Thymus (tissue), 11 donors: ENCODE measurements at regions not wholly inside any gene's neighbourhood (a gene's known extent, or its start where the extent isn't known, plus 50 kb on each side); places are given as distances from the start of the nearest gene placed in this dataset.

Source experiments
- DNase-seq, 9 donors: peaks; one replicate each; pipeline ENCODE4 v3.0.0-alpha.2; 2013; ENCODE audit warnings: low spot score in 9 of 9, low read depth in 6 of 9, missing footprints in 1 of 9
- H3K27ac ChIP-seq, 2 donors: one replicate each; pipeline ENCODE4 v1.5.1; 2013; ENCODE audit warnings: control low read depth in 1 of 2, low read depth in 1 of 2, low read length in 1 of 2, mild to moderate bottlenecking in 1 of 2, moderate library complexity in 1 of 2
- H3K27me3 ChIP-seq, 2 donors: one replicate each; pipeline ENCODE4 v1.5.1; 2013; ENCODE audit warnings: low read length in 1 of 2; ENCODE audit not compliant: control insufficient read depth in 2 of 2, insufficient read depth in 1 of 2
- H3K36me3 ChIP-seq, 2 donors: one replicate each; pipeline ENCODE4 v1.5.1; 2013; ENCODE audit warnings: low read length in 1 of 2, mild to moderate bottlenecking in 1 of 2, moderate library complexity in 1 of 2; ENCODE audit not compliant: control insufficient read depth in 2 of 2, insufficient read depth in 2 of 2
- H3K4me1 ChIP-seq, 2 donors: one replicate each; pipeline ENCODE4 v1.5.1; 2013; ENCODE audit warnings: low read length in 2 of 2; ENCODE audit not compliant: control insufficient read depth in 2 of 2, insufficient read depth in 2 of 2
- H3K4me3 ChIP-seq, 2 donors: one replicate each; pipeline ENCODE4 v1.5.1; 2013; ENCODE audit warnings: low read length in 2 of 2, control low read depth in 1 of 2, mild to moderate bottlenecking in 1 of 2
- H3K9me3 ChIP-seq, 2 donors: one replicate each; pipeline ENCODE4 v1.5.1; 2013; ENCODE audit warnings: low read length in 1 of 2, mild to moderate bottlenecking in 1 of 2; ENCODE audit not compliant: control insufficient read depth in 2 of 2, insufficient read depth in 1 of 2
- WGBS: extraction: QIAGEN DNeasy Blood & Tissue Kit; methylation state at CpG from one replicate; pipeline ENCODE4 v1.1.7; 2013; 5-methylcytosine and 5-hydroxymethylcytosine counted together
- donor health status: healthy.

GRCh38 chr5:38099205-38100168, 158.9 kb upstream of the EGFLAM start:
- H3K27me3 ChIP-seq = no peaks in the 10 kb centered on the region
- no peaks in the 10 kb centered on the region for H3K36me3 ChIP-seq
- no peak for DNase-seq
- no peak overlapping the region for H3K27ac ChIP-seq
- no peaks in the 10 kb centered on the region for H3K9me3 ChIP-seq
- H3K4me1 ChIP-seq = peaks cover 0 to 1% of the 10 kb centered on the region in 2 donors
- no peak overlapping the region for H3K4me3 ChIP-seq
- 94% methylated on average over 3 of the region's 3 CpGs for WGBS

DNA sequence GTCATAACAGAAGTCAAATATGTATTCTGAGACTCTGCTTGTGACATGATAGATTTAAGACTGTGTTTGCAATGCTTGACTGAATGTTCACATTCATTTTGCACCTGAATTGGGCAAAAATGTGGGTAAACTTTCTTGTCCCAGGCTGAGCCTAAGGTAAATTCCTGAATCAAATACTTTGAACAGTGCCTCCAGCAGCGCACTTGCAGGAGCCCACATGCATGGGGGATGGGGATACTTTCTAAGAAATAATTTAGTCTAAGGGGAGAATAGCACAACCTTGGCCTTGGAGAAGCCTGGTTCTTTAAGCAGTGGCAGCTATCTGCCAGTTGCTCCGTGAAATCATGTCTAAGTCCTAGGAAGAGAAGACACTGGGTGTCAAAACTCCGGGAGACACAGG, 163.5 kb upstream of the EGFLAM start:
- Histone ChIP-seq H3K27ac (no peak overlapping the region), H3K27me3 (no peaks in the 10 kb centered on the region), H3K9me3 (no peaks in the 10 kb centered on the region), H3K4me1 (no peaks in the 10 kb centered on the region), H3K36me3 (no peaks in the 10 kb centered on the region), H3K4me3 (no peak overlapping the region)
- DNase-seq = no peak
- WGBS = 91% methylated on average over 3 of the region's 3 CpGs

GRCh38 chr5:38093855-38094254, 164.5 kb upstream of the EGFLAM start:
- Histone ChIP-seq H3K4me1 (no peaks in the 10 kb centered on the region), H3K9me3 (no peaks in the 10 kb centered on the region), H3K27me3 (no peaks in the 10 kb centered on the region), H3K4me3 (no peak overlapping the region), H3K27ac (no peak overlapping the region), H3K36me3 (no peaks in the 10 kb centered on the region)
- 91% methylated on average over 4 of the region's 4 CpGs for WGBS
- no peak for DNase-seq

DNA sequence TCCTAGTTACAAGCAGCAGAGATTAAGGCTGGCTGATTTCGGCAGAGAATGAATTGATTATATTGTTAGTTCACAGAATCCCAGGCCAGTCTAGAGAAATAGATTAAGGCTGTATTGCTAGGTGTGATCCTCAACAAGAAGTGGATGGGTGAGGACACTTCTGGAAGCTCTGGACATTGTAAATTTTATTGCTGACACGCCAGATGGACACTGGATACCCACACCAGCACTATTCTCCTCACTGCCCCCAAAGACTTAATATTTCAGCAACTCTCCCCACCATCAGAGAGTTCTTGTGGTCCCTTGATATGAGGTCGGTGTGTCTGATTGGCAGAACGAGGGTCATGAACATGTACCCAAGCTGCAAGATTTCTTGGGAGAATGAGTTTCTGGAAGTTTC, 171.6 kb upstream of the EGFLAM start:
- H3K27me3 ChIP-seq = no peaks in the 10 kb centered on the region
- no peaks in the 10 kb centered on the region for H3K4me1 ChIP-seq
- H3K4me3 ChIP-seq = no peak overlapping the region
- H3K9me3 ChIP-seq = no peaks in the 10 kb centered on the region
- 93% methylated on average over 4 of the region's 4 CpGs for WGBS
- no peaks in the 10 kb centered on the region for H3K36me3 ChIP-seq
- no peak overlapping the region for H3K27ac ChIP-seq
- DNase-seq = no peak

DNA sequence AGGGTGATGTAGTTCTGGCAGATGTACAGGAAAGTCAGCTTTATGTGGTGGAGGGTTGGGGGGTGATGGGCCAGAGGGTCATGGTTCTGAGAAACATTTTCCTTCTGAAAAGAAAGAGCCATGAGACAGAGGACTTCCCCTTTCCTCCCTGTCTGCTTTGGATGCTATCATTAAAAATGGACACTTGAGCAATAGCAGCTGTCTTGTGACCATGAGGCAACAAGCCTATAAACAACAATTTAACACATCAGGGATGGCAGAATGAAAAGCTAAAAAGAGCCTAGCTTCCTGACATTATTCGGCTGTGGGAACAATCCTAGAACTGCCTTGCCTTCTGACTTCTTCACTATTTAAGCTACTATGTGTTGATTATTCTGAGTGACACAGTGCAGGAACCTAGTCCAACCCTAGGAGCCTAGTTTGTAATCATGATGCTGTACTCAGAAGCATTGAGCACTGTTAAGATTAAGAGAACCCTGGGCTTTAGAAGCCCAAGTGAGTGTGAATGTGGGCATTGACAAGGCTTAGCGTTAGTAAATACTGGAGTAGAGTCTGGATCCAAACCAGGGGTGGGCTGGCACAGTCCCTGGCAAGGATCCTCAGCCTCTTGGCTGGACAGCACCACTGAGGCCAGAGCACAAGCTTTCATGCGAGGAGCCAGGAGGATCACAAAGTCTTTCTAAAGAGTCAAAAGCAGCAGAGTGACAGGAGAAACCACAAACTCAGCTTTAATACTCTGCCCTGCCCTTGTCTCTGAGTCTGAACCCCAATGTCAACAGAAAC, 178.5 kb upstream of the EGFLAM start:
- no peaks in the 10 kb centered on the region for H3K36me3 ChIP-seq
- no peaks in the 10 kb centered on the region for H3K4me1 ChIP-seq
- WGBS = 94% methylated on average over 3 of the region's 3 CpGs
- H3K9me3 ChIP-seq = no peaks in the 10 kb centered on the region
- no peaks in the 10 kb centered on the region for H3K27me3 ChIP-seq
- no peak for DNase-seq
- no peak overlapping the region for H3K4me3 ChIP-seq
- H3K27ac ChIP-seq = no peak overlapping the region

DNA sequence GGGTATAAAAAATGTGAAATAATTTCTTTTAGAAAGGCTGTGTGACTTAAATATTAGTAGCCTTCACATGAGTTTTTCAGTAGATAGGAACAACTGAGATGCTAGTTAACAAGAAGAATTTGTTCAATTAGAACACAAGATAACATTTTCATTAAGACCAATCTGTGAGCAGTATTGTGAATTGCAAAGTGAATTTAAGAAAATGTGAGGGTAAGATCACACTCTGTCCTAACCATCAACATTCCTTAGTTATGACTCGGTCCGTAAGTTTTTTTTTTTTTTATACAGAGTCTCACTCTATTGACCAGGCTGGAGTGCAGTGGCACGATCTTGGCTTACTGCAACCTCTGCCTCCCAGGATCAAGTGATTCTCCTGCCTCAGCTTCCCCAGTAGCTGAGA, 180.2 kb upstream of the EGFLAM start:
- Histone ChIP-seq H3K4me1 (no peaks in the 10 kb centered on the region), H3K36me3 (no peaks in the 10 kb centered on the region), H3K27me3 (no peaks in the 10 kb centered on the region), H3K9me3 (no peaks in the 10 kb centered on the region), H3K27ac (no peak overlapping the region), H3K4me3 (no peak overlapping the region)
- no peak for DNase-seq
- WGBS = 97% methylated on average over 3 of the region's 3 CpGs

DNA sequence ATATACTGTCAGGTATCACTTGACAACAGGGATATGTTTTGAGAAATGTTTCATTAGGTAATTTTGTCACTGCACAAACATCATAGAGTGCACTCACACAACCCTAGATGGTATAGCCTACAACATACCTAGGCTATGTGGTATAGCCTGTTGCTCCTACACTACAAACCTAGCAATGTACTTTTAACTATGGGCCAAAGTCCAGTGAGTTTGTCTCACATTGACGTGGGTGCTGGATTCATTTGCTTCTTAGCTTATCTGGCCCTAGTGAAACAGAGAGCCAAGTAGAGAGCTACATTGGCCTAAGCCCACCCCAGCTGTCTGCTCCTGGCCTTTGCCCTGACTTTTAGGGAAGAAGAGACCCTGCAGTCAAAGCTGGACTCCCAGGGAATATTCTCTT, 180.7 kb upstream of the EGFLAM start:
- DNase-seq = no peak
- H3K4me1 ChIP-seq = no peaks in the 10 kb centered on the region
- WGBS = 92% methylated on average over 1 of the region's 1 CpG
- H3K27ac ChIP-seq = no peak overlapping the region
- no peak overlapping the region for H3K4me3 ChIP-seq
- no peaks in the 10 kb centered on the region for H3K9me3 ChIP-seq
- no peaks in the 10 kb centered on the region for H3K27me3 ChIP-seq
- H3K36me3 ChIP-seq = no peaks in the 10 kb centered on the region

- H3K27me3 ChIP-seq = no peaks in the 10 kb centered on the region
- no peaks in the 10 kb centered on the region for H3K9me3 ChIP-seq
- no peak overlapping the region for H3K4me3 ChIP-seq
- H3K4me1 ChIP-seq = no peaks in the 10 kb centered on the region
- no peak overlapping the region for H3K27ac ChIP-seq
- H3K36me3 ChIP-seq = no peaks in the 10 kb centered on the region
- no peak for DNase-seq
- 93% methylated on average over 9 of the region's 9 CpGs for WGBS
These were observed 186.3 kb upstream of the EGFLAM start for GRCh38 chr5:38071831-38072694.
